ENCODE measurements at regions not wholly inside any gene's neighbourhood (a gene's known extent, or its start where the extent isn't known, plus 50 kb on each side); places are given as distances from the start of the nearest gene placed in this dataset.

- H3K36me3 ChIP-seq (ENCODE audit: low read depth) = no peaks in the 10 kb centered on the region
- TF ChIP-seq EZH2 (IDR thresholded peaks at IDR 0.05; ENCODE audit: low read depth) (no peak), CTCF (conservative IDR thresholded peaks at IDR 0.05) (no peak)
- intact Hi-C loops (cut with micrococcal nuclease; ENCODE audit: unreplicated experiment) = no loop called here
- DNase-seq = no peak
- H3K79me2 ChIP-seq (ENCODE audit: low read depth) = no peaks in the 10 kb centered on the region
- no peaks in the 10 kb centered on the region for H4K20me1 ChIP-seq (ENCODE audit: insufficient read depth)
- no peaks in the 10 kb centered on the region for H3K27me3 ChIP-seq (ENCODE audit: insufficient read depth, low read depth)
- no peak overlapping the region for H3K4me2 ChIP-seq
- H3K4me1 ChIP-seq (replicated peaks; ENCODE audit: insufficient read depth) = no peaks in the 10 kb centered on the region
- H2AFZ ChIP-seq = no peak overlapping the region
- H3K9me3 ChIP-seq (ENCODE audit: insufficient read depth, low read depth) = no peaks in the 10 kb centered on the region
- CTCF ChIA-PET = interaction anchor here (0.7 kb wide), 1 partner anchor 7 kb away, joined by 7 read pairs; no protein-coding TSS in a partner anchor
- no peaks in the 10 kb centered on the region for H3F3A ChIP-seq (ENCODE audit: insufficient read depth, low read depth)
- no TSS peak for BruUV-seq (replicated peaks)
- H3K4me3 ChIP-seq = no peak overlapping the region
- H3K27ac ChIP-seq = no peak overlapping the region
- POLR2A ChIA-PET (ENCODE audit: unreplicated experiment) = no interaction called here
- no peaks in the 10 kb centered on the region for H3K9me2 ChIP-seq (ENCODE audit: insufficient read depth)
Measured at GRCh38 chr6:91094341-91094740, 507.5 kb upstream of the MAP3K7 start.

DNA sequence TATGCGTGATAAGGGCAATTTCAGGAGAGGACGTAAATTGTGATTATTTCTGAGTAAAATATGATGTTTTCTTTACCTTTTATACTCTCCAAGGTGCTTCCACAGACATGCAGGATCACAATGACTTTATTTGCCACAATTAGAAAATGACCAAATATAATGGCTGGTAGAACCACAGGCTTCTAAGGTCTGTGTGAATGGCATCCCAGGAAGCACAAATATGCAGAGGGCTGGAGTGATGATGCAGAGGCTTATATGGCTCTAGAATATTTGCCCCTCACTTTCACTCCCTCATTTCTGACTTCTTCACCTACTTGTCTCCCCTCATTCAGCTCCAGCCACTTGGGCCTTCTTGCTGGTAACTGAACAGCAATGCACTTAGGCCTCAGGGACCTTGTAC is 502.1 kb upstream of the MAP3K7 start:
- Histone ChIP-seq H4K20me1 (ENCODE audit: insufficient read depth) (no peaks in the 10 kb centered on the region), H3K27ac (no peak overlapping the region), H2AFZ (no peak overlapping the region), H3K4me1 (replicated peaks; ENCODE audit: insufficient read depth) (no peaks in the 10 kb centered on the region), H3K9me3 (ENCODE audit: insufficient read depth, low read depth) (no peaks in the 10 kb centered on the region), H3K4me2 (no peak overlapping the region), H3K27me3 (ENCODE audit: insufficient read depth, low read depth) (no peaks in the 10 kb centered on the region), H3K4me3 (no peak overlapping the region), H3K9me2 (ENCODE audit: insufficient read depth) (no peaks in the 10 kb centered on the region), H3K36me3 (ENCODE audit: low read depth) (no peaks in the 10 kb centered on the region), H3F3A (ENCODE audit: insufficient read depth, low read depth) (no peaks in the 10 kb centered on the region), H3K79me2 (ENCODE audit: low read depth) (no peaks in the 10 kb centered on the region)
- ChIA-PET POLR2A (ENCODE audit: unreplicated experiment) (no interaction called here), CTCF (interaction anchor here (0.6 kb wide), 1 partner anchor 1348 kb away, joined by 7 read pairs; no protein-coding TSS in a partner anchor)
- TF ChIP-seq CTCF (conservative IDR thresholded peaks at IDR 0.05) = no peak
- TF ChIP-seq EZH2 (IDR thresholded peaks at IDR 0.05; ENCODE audit: low read depth) = no peak
- no peak for DNase-seq
- intact Hi-C loops (cut with micrococcal nuclease; ENCODE audit: unreplicated experiment) = no loop called here
- BruUV-seq (replicated peaks) = no TSS peak

DNA sequence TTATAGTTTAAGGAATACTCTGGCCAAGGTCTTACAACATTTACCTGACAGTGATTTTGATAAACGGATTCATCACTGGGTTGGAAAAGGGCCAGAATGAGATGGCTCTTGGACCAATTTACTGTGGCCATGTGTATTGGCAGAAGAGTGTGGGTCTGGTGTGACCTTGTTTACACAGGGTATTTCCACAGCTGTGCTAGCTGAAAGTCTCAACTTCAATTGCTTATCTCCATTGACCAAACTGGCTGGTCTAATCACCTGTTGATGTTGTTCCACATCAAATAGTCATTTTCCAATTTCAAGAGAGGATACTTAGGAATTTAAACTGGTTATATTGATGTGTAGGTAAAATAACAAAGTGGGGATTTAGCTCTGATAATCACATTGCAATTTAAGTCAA is 501.6 kb upstream of the MAP3K7 start:
- Histone ChIP-seq H4K20me1 (ENCODE audit: insufficient read depth) (no peaks in the 10 kb centered on the region), H3K4me1 (replicated peaks; ENCODE audit: insufficient read depth) (no peaks in the 10 kb centered on the region), H3F3A (ENCODE audit: insufficient read depth, low read depth) (no peaks in the 10 kb centered on the region), H3K27ac (no peak overlapping the region), H3K27me3 (ENCODE audit: insufficient read depth, low read depth) (no peaks in the 10 kb centered on the region), H2AFZ (no peak overlapping the region), H3K4me3 (no peak overlapping the region), H3K4me2 (no peak overlapping the region), H3K9me3 (ENCODE audit: insufficient read depth, low read depth) (no peaks in the 10 kb centered on the region), H3K79me2 (ENCODE audit: low read depth) (no peaks in the 10 kb centered on the region), H3K36me3 (ENCODE audit: low read depth) (no peaks in the 10 kb centered on the region), H3K9me2 (ENCODE audit: insufficient read depth) (no peaks in the 10 kb centered on the region)
- no TSS peak for BruUV-seq (replicated peaks)
- intact Hi-C loops (cut with micrococcal nuclease; ENCODE audit: unreplicated experiment) = no loop called here
- TF ChIP-seq CTCF (conservative IDR thresholded peaks at IDR 0.05) (no peak), EZH2 (IDR thresholded peaks at IDR 0.05; ENCODE audit: low read depth) (no peak)
- ChIA-PET POLR2A (ENCODE audit: unreplicated experiment) (no interaction called here), CTCF (no interaction called here)
- DNase-seq = no peak
